LNCaP clone FGC (cell line): ENCODE measurements at regions not wholly inside any gene's neighbourhood (a gene's known extent, or its start where the extent isn't known, plus 50 kb on each side); places are given as distances from the start of the nearest gene placed in this dataset.
A peak's percentile ranks its signal among the peaks of the same experiment; 100 is the strongest.
"Not testable (repeated sequence)": the region's sequence is repeated elsewhere in the genome, so short reads cannot be mapped to it uniquely, and the experiment has no call there.

Experiments used
- DNase-seq: peaks from one replicate; pipeline ENCODE4 v3.0.0-alpha.2; 2011; ENCODE audit warnings: low read depth
- H3K4me3 ChIP-seq: 2 replicates; pipeline ENCODE4 v1.5.1; 2011; ENCODE audit warnings: mild to moderate bottlenecking, low read depth, low read length, control low read depth
- CTCF ChIP-seq: IDR thresholded peaks from 2 replicates; pipeline ENCODE4 v1.5.1; 2012; ENCODE audit warnings: mild to moderate bottlenecking; ENCODE audit not compliant: control insufficient read depth, insufficient read depth; ENCODE audit errors: extremely low read depth

GRCh38 chr7:136122026-136122425 is 144.9 kb upstream of the MTPN start:
- no peak for DNase-seq
- no peak for TF ChIP-seq CTCF
- no peak overlapping the region for H3K4me3 ChIP-seq

- TF ChIP-seq CTCF: no peak
- H3K4me3 ChIP-seq: no peak overlapping the region
- no peak for DNase-seq
These were observed 140.4 kb upstream of the MTPN start for GRCh38 chr7:136117539-136117938.

GRCh38 chr7:136116186-136116585 is 139.0 kb upstream of the MTPN start:
- no peak overlapping the region for H3K4me3 ChIP-seq
- TF ChIP-seq CTCF: no peak
- no peak for DNase-seq

- H3K4me3 ChIP-seq: no peak overlapping the region
- DNase-seq: peak; percentile 27
- peak; percentile 91 for TF ChIP-seq CTCF
These were observed 138.0 kb upstream of the MTPN start for GRCh38 chr7:136114966-136115762.

- not testable (repeated sequence) for H3K4me3 ChIP-seq, DNase-seq
These were observed 137.3 kb upstream of the MTPN start for GRCh38 chr7:136114467-136114866.

- DNase-seq, H3K4me3 ChIP-seq: not testable (repeated sequence)
These were observed 131.9 kb upstream of the MTPN start for GRCh38 chr7:136109037-136109436.

- DNase-seq: no peak
- no peak overlapping the region for H3K4me3 ChIP-seq
- TF ChIP-seq CTCF: no peak
These were observed 128.0 kb upstream of the MTPN start for GRCh38 chr7:136105191-136105590.

GRCh38 chr7:136104269-136104603 is 127.1 kb upstream of the MTPN start:
- H3K4me3 ChIP-seq: no peak overlapping the region
- TF ChIP-seq CTCF: no peak
- no peak for DNase-seq
